OCI-LY3 (cell line): ENCODE measurements at regions not wholly inside any gene's neighbourhood (a gene's known extent, or its start where the extent isn't known, plus 50 kb on each side); places are given as distances from the start of the nearest gene placed in this dataset.

Experiments used
- EZH2phosphoT487 ChIP-seq: fragments of 200-600 bp; shearing (Covaris generic); IDR thresholded peaks from 2 replicates; pipeline ENCODE4 v1.6.1; 2018; ENCODE audit warnings: antibody characterized with exemption, mixed run types, low read depth
- TF ChIP-seq, protein P1 (sequence below): fragments of 200-600, 300-600 bp; sonication (generic); IDR thresholded peaks from 2 replicates; pipeline ENCODE4 v1.5.1; 2014; ENCODE audit warnings: antibody characterized with exemption, low read length, low read depth

DNA sequence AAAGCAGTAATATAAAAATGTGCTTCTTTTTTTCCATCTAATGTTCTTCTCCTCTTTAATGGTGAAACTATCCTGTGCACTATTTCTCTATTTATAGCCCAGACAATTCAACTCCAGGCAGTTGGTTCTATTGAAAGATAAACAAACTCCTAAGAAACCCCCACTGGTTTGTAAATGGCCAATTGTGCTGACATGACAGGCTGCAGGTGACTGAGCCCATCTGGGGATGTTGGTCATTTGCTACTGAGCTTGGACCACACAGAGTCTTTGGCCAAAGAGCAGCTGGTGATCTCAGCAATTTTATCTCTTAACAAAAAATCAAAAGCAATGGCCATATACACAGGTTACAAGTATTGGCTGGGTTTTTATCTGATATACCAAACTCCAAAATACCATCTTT is 631.8 kb upstream of the CELF2 start:
- TF ChIP-seq, protein P1, sequence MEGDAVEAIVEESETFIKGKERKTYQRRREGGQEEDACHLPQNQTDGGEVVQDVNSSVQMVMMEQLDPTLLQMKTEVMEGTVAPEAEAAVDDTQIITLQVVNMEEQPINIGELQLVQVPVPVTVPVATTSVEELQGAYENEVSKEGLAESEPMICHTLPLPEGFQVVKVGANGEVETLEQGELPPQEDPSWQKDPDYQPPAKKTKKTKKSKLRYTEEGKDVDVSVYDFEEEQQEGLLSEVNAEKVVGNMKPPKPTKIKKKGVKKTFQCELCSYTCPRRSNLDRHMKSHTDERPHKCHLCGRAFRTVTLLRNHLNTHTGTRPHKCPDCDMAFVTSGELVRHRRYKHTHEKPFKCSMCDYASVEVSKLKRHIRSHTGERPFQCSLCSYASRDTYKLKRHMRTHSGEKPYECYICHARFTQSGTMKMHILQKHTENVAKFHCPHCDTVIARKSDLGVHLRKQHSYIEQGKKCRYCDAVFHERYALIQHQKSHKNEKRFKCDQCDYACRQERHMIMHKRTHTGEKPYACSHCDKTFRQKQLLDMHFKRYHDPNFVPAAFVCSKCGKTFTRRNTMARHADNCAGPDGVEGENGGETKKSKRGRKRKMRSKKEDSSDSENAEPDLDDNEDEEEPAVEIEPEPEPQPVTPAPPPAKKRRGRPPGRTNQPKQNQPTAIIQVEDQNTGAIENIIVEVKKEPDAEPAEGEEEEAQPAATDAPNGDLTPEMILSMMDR: no peak
- TF ChIP-seq EZH2phosphoT487: no peak
